SU-DHL-6 (cell line): ENCODE measurements at regions not wholly inside any gene's neighbourhood (a gene's known extent, or its start where the extent isn't known, plus 50 kb on each side); places are given as distances from the start of the nearest gene placed in this dataset.

Experiments used
- H2AFZ ChIP-seq: fragments of 200-600 bp; sonication (generic); 2 replicates; pipeline ENCODE4 v1.6.1; 2014; ENCODE audit warnings: low read depth, mild to moderate bottlenecking, moderate library complexity, mixed read lengths, antibody characterized with exemption, low read length; ENCODE audit not compliant: severe bottlenecking
- H3F3A ChIP-seq: fragments of 200-600 bp; shearing (Covaris generic); 2 replicates; pipeline ENCODE4 v1.6.0; 2016; ENCODE audit warnings: antibody characterized with exemption, mild to moderate bottlenecking; ENCODE audit not compliant: insufficient read depth
- H3K27ac ChIP-seq: fragments of 200-600 bp; sonication (generic); 2 replicates; pipeline ENCODE4 v1.5.1; 2016; ENCODE audit warnings: low read depth, mild to moderate bottlenecking, low read length, moderate library complexity, mixed read lengths
- H3K27me3 ChIP-seq: fragments of 200-600 bp; sonication (generic), shearing (Covaris generic); 2 replicates; pipeline ENCODE4 v1.6.0; 2014; ENCODE audit warnings: mild to moderate bottlenecking, low read length
- H3K36me3 ChIP-seq: fragments of 200-600 bp; sonication (generic); 2 replicates; pipeline ENCODE4 v1.6.1; 2014; ENCODE audit warnings: mild to moderate bottlenecking, low read length, mixed read lengths
- H3K4me2 ChIP-seq: fragments of 300-600, 200-600 bp; shearing (Covaris generic), sonication (generic); 2 replicates; pipeline ENCODE4 v1.6.0; 2014; ENCODE audit warnings: low read length, low read depth, mild to moderate bottlenecking; ENCODE audit not compliant: poor library complexity, severe bottlenecking
- H3K4me3 ChIP-seq: fragments of 200-600 bp; sonication (generic); 2 replicates; pipeline ENCODE4 v1.5.1; 2014; ENCODE audit warnings: antibody characterized with exemption, low read length, mild to moderate bottlenecking, mixed read lengths; ENCODE audit not compliant: insufficient read depth, poor library complexity, severe bottlenecking
- H3K79me2 ChIP-seq: fragments of 200-600 bp; sonication (generic); 2 replicates; pipeline ENCODE4 v1.6.1; 2014; ENCODE audit warnings: mild to moderate bottlenecking, low read length, moderate library complexity; ENCODE audit not compliant: insufficient read depth
- H3K9ac ChIP-seq: fragments of 200-600 bp; sonication (generic); 2 replicates; pipeline ENCODE4 v1.7.0; 2014; ENCODE audit warnings: mild to moderate bottlenecking, low read length
- H3K9me2 ChIP-seq: fragments of 200-600 bp; sonication (generic); replicated peaks from 2 replicates; pipeline ENCODE4 v1.6.1; 2014; ENCODE audit warnings: low read length; ENCODE audit not compliant: insufficient read depth
- H3K9me3 ChIP-seq: fragments of 200-600 bp; sonication (generic); 2 replicates; pipeline ENCODE4 v1.6.1; 2014; ENCODE audit warnings: low read length, mixed read lengths; ENCODE audit not compliant: insufficient read depth
- H4K20me1 ChIP-seq: fragments of 200-600 bp; sonication (generic); 2 replicates; pipeline ENCODE4 v1.6.1; 2014; ENCODE audit warnings: low read depth, mild to moderate bottlenecking, antibody characterized with exemption, low read length, moderate library complexity, mixed read lengths
- CTCF ChIP-seq: fragments of 200-600 bp; sonication (generic); IDR thresholded peaks from one replicate; pipeline ENCODE4 v1.5.1; 2017; ENCODE audit warnings: antibody characterized with exemption, mild to moderate bottlenecking, low read length, moderate library complexity; ENCODE audit not compliant: insufficient read depth, poor library complexity, severe bottlenecking
- EZH2phosphoT487 ChIP-seq: fragments of 200-600 bp; sonication (generic), shearing (Covaris generic); conservative IDR thresholded peaks from 2 replicates; pipeline ENCODE4 v1.6.1; 2018; ENCODE audit warnings: mild to moderate bottlenecking, antibody characterized with exemption, low read length, moderate library complexity, mixed read lengths

- H3K9me3 ChIP-seq = no peaks in the 10 kb centered on the region
- no peak overlapping the region for H3K4me3 ChIP-seq
- no peak overlapping the region for H3K9ac ChIP-seq
- H3F3A ChIP-seq = no peaks in the 10 kb centered on the region
- H3K9me2 ChIP-seq = no peaks in the 10 kb centered on the region
- no peaks in the 10 kb centered on the region for H3K79me2 ChIP-seq
- no peaks in the 10 kb centered on the region for H3K36me3 ChIP-seq
- no peak overlapping the region for H3K27ac ChIP-seq
- H3K27me3 ChIP-seq = no peaks in the 10 kb centered on the region
- no peak overlapping the region for H3K4me2 ChIP-seq
- no peak overlapping the region for H2AFZ ChIP-seq
- no peaks in the 10 kb centered on the region for H4K20me1 ChIP-seq
- no peak for TF ChIP-seq EZH2phosphoT487
- TF ChIP-seq CTCF = no peak
Observed at GRCh38 chr1:59054172-59054571, 242.7 kb upstream of the FGGY start.

GRCh38 chr1:59055908-59056719 lies 240.8 kb upstream of the FGGY start:
- H2AFZ ChIP-seq = no peak overlapping the region
- no peaks in the 10 kb centered on the region for H3K36me3 ChIP-seq
- H3K4me3 ChIP-seq = no peak overlapping the region
- no peak overlapping the region for H3K4me2 ChIP-seq
- no peaks in the 10 kb centered on the region for H3K79me2 ChIP-seq
- no peaks in the 10 kb centered on the region for H3K9me3 ChIP-seq
- no peaks in the 10 kb centered on the region for H3F3A ChIP-seq
- TF ChIP-seq CTCF (no peak), EZH2phosphoT487 (no peak)
- no peaks in the 10 kb centered on the region for H4K20me1 ChIP-seq
- H3K9me2 ChIP-seq = no peaks in the 10 kb centered on the region
- no peaks in the 10 kb centered on the region for H3K27me3 ChIP-seq
- no peak overlapping the region for H3K9ac ChIP-seq
- no peak overlapping the region for H3K27ac ChIP-seq

DNA sequence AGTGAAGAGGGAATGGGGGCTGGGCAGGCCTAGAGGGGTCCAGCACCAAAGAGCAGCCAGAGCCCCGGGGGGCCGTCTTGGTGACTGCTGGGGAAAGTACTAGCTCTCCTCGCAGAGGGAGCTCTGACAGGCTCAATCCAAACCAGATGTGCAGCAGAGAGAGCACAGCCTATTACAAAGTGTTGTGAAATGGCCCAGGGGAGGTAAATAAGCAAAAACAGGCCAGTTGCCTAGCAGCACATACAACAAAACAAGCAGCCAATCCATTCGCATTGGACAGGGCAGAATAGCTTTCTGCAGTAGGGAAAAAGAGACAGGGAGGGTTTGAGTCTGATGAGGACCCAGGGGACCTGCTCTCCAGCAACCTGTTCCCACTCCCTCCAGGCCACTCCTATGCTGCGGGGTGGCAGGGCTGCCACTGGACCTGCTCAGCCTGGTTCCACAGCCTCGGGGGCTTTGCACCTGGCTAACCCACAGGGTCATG lies 239.6 kb upstream of the FGGY start:
- no peak overlapping the region for H3K9ac ChIP-seq
- H3K27ac ChIP-seq = no peak overlapping the region

More for the DNA sequence above, 239.6 kb upstream of the FGGY start:
- no peaks in the 10 kb centered on the region for H3K36me3 ChIP-seq
- H3K4me2 ChIP-seq = no peak overlapping the region
- H3K9me2 ChIP-seq = no peaks in the 10 kb centered on the region
- H2AFZ ChIP-seq = no peak overlapping the region
- no peak for TF ChIP-seq CTCF
- no peak for TF ChIP-seq EZH2phosphoT487
- H4K20me1 ChIP-seq = no peaks in the 10 kb centered on the region
- no peaks in the 10 kb centered on the region for H3K9me3 ChIP-seq
- H3F3A ChIP-seq = no peaks in the 10 kb centered on the region
- H3K4me3 ChIP-seq = no peak overlapping the region
- H3K79me2 ChIP-seq = no peaks in the 10 kb centered on the region
- H3K27me3 ChIP-seq = no peaks in the 10 kb centered on the region
